Gastroesophageal sphincter (tissue), 4 donors: ENCODE measurements at regions not wholly inside any gene's neighbourhood (a gene's known extent, or its start where the extent isn't known, plus 50 kb on each side); places are given as distances from the start of the nearest gene placed in this dataset.

Experiments used
- ATAC-seq: fragments of 150-250 bp; one replicate; pipeline ENCODE4 v1.9.1; 2016; ENCODE audit warnings: mild to moderate bottlenecking, moderate library complexity
- H3K27ac ChIP-seq, 4 donors: fragments of 200-600 bp; sonication (generic) in 3 of 4; 1 replicate in 3 of 4; 2 replicates in 1 of 4; pipeline ENCODE4 v1.5.1; 2016 to 2019
- H3K27me3 ChIP-seq: fragments of 200-600 bp; sonication (generic); one replicate; pipeline ENCODE4 v1.5.1; 2019
- H3K36me3 ChIP-seq, 2 donors: fragments of 200-600 bp; sonication (generic); one replicate each; pipeline ENCODE4 v1.5.1; 2019; ENCODE audit warnings: control low read depth in 1 of 2
- H3K4me1 ChIP-seq, 3 donors: fragments of 200-600 bp; sonication (generic); 1 replicate in 2 of 3; 2 replicates in 1 of 3; pipeline ENCODE4 v1.5.1; 2016 to 2019; ENCODE audit warnings: control low read depth in 2 of 3
- H3K4me3 ChIP-seq, 2 donors: fragments of 200-600 bp; sonication (generic); one replicate each; pipeline ENCODE4 v1.5.1; 2019; ENCODE audit warnings: mild to moderate bottlenecking in 1 of 2, moderate library complexity in 1 of 2
- H3K9me3 ChIP-seq, 3 donors: fragments of 200-600 bp; sonication (generic); one replicate each; pipeline ENCODE4 v1.5.1; 2017 to 2019; ENCODE audit warnings: control low read depth in 2 of 3
- EP300 ChIP-seq: sonication (generic); formaldehyde crosslinking; IDR thresholded peaks from one replicate; pipeline ENCODE4 v1.6.1; 2017; ENCODE audit warnings: antibody characterized with exemption, mild to moderate bottlenecking
- POLR2A ChIP-seq, 2 donors: fragments of 450-650 bp; IDR thresholded peaks; one replicate each; pipeline ENCODE4 v1.6.1; 2017; ENCODE audit warnings: antibody characterized with exemption in 2 of 2, mild to moderate bottlenecking in 2 of 2, moderate library complexity in 1 of 2
- POLR2AphosphoS5 ChIP-seq: sonication (generic); formaldehyde crosslinking; IDR thresholded peaks from one replicate; pipeline ENCODE4 v1.6.1; 2017; ENCODE audit warnings: antibody characterized with exemption
- WGBS, 2 donors: methylation state at CpG; one replicate each; pipeline ENCODE4 v1.1.5; 2018; ENCODE audit warnings: low coverage in 1 of 2; 5-methylcytosine and 5-hydroxymethylcytosine counted together
- TF ChIP-seq, protein P1 (sequence below), 4 experiments: fragments of 200-600 bp in 2 of 4; fragments of 450-650 bp in 2 of 4; sonication (generic) in 1 of 4; IDR thresholded peaks; one replicate each; pipeline ENCODE4 v1.5.1; 2017 to 2019; ENCODE audit warnings: antibody characterized with exemption in 4 of 4, mild to moderate bottlenecking in 2 of 4, moderate library complexity in 2 of 4

DNA sequence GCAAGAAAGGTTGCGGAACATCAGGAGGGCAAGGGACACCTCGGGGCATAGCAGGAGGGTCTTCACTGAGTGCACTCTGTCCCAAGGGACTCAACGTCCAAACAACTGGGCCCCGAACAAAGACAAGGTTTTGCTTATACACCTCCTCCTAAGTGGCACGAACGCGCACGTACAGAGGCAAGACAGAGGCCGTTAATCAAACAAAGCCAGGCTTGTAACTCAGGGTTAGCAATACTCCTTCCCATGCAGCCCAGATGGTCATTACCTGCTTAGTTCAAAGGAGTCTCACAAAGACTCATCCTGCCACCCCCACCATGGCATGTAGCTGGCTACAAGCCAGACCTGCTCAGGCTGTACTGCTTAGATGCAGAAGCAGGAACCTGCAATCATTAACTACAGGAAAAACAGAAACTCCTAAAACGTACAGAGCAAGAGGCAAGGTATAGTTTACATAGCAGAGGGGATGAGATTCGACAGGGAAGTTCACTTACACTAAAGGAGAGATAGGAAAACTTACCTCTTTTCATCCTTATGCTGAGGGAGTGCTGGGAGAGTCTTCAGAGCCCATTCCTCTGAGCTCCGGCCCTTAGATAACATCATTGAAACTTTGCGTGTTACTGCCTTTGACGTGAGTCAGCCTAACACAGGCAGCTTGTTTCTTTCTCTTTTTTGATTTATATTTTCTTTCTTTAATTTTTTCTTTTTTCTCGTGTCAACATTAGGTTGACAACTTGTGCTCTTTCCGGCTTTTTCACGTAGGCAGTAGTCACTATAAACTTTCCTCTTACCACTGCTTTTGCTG, 1319.1 kb downstream of the TMEM121 start:
- peak overlapping the region in 3 of 4 donors; percentile 60 to 73 (median 66) for H3K27ac ChIP-seq
- no peaks in the 10 kb centered on the region for H3K9me3 ChIP-seq
- peaks cover 44% of the 10 kb centered on the region for H3K27me3 ChIP-seq
- peak overlapping the region; percentile 8 to 44 for H3K4me3 ChIP-seq
- no peaks in the 10 kb centered on the region for H3K36me3 ChIP-seq
- ATAC-seq, result no peak
- 53 to 65% methylated on average over 6 to 8 of the region's 17 CpGs for WGBS, 2 donors
- TF ChIP-seq, protein P1, sequence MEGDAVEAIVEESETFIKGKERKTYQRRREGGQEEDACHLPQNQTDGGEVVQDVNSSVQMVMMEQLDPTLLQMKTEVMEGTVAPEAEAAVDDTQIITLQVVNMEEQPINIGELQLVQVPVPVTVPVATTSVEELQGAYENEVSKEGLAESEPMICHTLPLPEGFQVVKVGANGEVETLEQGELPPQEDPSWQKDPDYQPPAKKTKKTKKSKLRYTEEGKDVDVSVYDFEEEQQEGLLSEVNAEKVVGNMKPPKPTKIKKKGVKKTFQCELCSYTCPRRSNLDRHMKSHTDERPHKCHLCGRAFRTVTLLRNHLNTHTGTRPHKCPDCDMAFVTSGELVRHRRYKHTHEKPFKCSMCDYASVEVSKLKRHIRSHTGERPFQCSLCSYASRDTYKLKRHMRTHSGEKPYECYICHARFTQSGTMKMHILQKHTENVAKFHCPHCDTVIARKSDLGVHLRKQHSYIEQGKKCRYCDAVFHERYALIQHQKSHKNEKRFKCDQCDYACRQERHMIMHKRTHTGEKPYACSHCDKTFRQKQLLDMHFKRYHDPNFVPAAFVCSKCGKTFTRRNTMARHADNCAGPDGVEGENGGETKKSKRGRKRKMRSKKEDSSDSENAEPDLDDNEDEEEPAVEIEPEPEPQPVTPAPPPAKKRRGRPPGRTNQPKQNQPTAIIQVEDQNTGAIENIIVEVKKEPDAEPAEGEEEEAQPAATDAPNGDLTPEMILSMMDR (IDR thresholded peaks at IDR 0.05), result no peak
- TF ChIP-seq EP300, result no peak
- no peak for TF ChIP-seq POLR2AphosphoS5
- no peak for TF ChIP-seq POLR2A (IDR thresholded peaks at IDR 0.05)
- H3K4me1 ChIP-seq, result no peaks in the 10 kb centered on the region

DNA sequence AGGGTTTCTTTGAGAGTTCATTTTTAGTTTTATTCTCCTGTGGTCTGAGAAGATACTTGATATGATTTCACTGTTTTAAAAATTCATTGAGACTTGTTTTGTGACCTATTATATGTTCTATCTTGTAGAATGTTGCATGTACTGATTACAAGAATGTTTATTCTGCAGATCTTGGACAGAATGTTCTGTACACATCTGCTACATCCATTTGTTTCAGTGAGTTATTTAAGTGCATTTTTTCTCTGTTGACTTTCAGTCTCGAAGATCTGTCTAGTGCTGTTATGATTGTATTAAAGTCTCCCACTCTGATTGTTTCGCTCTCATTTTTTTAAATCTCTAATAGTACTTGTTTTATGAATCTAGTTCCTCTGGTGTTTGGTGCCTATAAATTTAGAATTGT, 1319.8 kb downstream of the TMEM121 start:
- Histone ChIP-seq H3K9me3 (no peaks in the 10 kb centered on the region), H3K4me3 (no peak overlapping the region), H3K4me1 (no peaks in the 10 kb centered on the region), H3K27me3 (peaks cover 50% of the 10 kb centered on the region), H3K27ac (peak overlapping the region in 1 of 4 donors; percentile 60), H3K36me3 (no peaks in the 10 kb centered on the region)
- no peak for TF ChIP-seq EP300
- no peak for TF ChIP-seq POLR2A (IDR thresholded peaks at IDR 0.05)
- TF ChIP-seq, protein P1 (IDR thresholded peaks at IDR 0.05), result no peak
- TF ChIP-seq POLR2AphosphoS5, result no peak
- no peak for ATAC-seq
- WGBS, 2 donors, result 22 to 52% methylated on average over 2 of the region's 2 CpGs

DNA sequence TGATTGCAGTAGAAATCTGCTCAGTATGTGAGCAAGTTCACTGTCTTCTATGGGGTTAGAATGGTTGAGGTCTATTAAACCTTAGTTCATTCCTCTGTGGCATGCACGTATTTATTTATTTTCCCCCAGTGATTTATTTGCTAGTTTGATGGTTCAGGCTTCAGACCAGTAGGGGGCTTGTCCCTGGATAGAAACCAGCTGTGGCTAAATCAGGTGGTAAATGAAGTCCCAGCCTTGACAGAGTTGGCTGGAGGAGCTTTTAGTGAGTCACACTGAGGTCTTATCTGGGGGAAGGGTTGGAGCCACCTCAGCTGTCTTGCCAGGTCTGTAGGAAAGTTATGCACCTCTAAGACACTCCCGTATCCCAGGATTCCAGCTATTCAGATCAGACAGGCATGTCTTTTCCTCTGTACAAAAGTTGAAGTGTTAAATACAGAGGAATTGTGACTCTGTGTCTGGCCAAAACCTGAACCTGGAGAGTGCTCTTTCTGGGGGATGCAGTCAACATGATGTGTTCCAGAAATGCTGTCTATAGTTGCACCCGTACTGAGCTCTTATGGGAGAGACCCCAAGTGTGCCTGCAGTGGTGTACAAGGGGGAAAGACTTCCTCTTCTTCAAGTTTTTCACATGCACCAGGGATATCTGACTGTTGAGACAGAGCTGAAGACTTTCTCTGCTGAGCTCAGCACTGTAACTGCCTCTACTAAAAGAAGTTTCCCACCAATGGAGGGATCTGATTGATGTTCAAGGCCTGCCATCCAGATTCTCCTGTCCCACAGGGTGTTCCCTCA, 1322.1 kb downstream of the TMEM121 start:
- WGBS, 2 donors, result 63 to 72% methylated on average over 1 to 2 of the region's 3 CpGs
- ATAC-seq, result no peak

DNA sequence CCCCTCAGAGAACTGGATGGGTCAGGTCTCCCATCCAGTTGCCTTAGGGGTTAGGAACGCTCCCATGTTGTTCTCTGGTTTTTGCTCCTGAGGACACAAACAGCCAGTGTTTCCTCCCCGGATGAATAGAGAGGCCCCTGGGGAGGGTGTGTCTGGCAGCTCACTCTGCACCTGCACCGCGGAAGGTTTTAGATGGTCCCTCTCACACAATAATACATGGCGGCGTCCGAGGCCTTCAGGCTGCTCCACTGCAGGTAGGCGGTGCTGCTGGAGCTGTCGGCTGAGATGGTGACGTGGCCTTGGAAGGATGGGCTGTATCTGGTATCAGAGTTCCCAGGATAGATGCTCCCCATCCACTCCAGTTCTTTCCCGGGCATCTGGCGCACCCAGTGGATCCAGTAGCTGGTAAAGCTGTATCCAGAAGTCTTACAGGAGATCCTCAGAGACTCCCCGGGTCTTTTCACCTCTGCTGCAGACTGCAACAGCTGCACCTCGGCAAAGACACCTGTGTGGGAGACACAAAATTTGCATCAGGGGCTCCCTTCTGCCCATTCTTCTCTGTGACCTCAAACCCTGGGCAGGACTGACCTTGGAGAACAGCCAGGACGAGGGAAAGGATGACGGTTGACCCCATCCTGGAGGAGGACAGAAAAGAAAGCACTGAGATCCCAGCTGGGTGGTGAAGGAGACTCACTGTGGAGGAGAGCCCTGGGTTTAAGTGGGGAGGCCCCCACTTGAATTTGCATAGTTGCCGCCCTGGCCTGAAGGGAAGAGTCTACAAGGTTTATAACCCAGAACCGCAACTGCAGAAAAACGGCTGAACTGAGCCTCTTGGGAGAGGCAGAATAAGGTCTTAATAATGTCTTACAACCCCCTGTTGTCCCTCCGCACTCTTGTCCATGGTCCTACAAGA, 1324.8 kb downstream of the TMEM121 start:
- Histone ChIP-seq H3K4me1 (no peaks in the 10 kb centered on the region), H3K36me3 (no peaks in the 10 kb centered on the region), H3K27me3 (peaks cover 27% of the 10 kb centered on the region), H3K4me3 (no peak overlapping the region), H3K9me3 (no peaks in the 10 kb centered on the region), H3K27ac (no peak overlapping the region)
- ATAC-seq, result no peak
- WGBS, 2 donors, result 75 to 94% methylated on average over 3 to 13 of the region's 20 CpGs
- no peak for TF ChIP-seq EP300
- TF ChIP-seq POLR2AphosphoS5, result no peak
- TF ChIP-seq POLR2A (IDR thresholded peaks at IDR 0.05), result no peak
- TF ChIP-seq, protein P1 (IDR thresholded peaks at IDR 0.05), result no peak

More for the DNA sequence above, 1322.1 kb downstream of the TMEM121 start:
- Histone ChIP-seq H3K4me3 (no peak overlapping the region), H3K36me3 (no peaks in the 10 kb centered on the region), H3K27me3 (peaks cover 45% of the 10 kb centered on the region), H3K4me1 (no peaks in the 10 kb centered on the region), H3K9me3 (no peaks in the 10 kb centered on the region), H3K27ac (no peak overlapping the region)
- TF ChIP-seq, protein P1 (IDR thresholded peaks at IDR 0.05), result no peak
- TF ChIP-seq POLR2AphosphoS5, result no peak
- no peak for TF ChIP-seq EP300
- no peak for TF ChIP-seq POLR2A (IDR thresholded peaks at IDR 0.05)
